ENCODE measurements at regions not wholly inside any gene's neighbourhood (a gene's known extent, or its start where the extent isn't known, plus 50 kb on each side); places are given as distances from the start of the nearest gene placed in this dataset.
"Not testable (repeated sequence)": the region's sequence is repeated elsewhere in the genome, so short reads cannot be mapped to it uniquely, and the experiment has no call there.

DNA sequence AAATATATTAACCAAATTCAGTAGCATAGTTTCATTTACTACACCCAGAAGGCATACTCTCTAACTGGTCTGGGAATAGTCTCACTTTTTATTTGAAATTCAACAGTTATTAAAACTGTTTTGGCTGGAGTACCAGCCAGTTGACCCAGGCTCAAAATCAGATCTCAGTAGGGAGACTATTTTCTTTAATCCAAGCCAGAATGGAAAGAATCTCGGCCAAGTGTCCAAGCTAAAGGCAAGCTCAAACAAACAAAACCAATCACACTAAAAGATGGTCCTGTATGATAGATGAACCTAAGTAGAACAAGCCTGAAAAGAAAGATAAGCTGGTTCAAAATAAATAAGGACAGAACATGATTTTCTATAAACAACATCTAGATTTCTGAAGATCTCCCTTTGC, 259.6 kb upstream of the POM121L12 start:
- DNase-seq = no peak

DNA sequence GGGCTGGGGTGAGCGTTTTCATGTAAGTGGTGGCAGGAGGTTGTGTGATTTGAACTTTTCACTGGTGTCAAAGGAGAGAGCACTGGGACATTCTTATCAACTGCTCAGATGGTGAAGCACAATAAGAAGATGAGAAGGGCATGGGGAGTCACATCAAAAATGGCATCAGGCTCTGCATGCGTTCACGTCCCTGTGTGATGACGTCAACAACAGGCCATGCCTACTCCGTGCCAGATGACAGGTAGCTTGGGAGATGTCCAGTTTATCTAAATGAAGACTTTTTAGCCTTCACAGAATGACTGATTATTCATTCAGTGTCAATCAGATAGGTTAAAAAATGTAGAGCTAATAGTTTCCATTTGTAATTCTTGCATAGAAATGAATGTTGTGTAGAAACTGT, 264.3 kb upstream of the POM121L12 start:
- no peak for DNase-seq

DNA sequence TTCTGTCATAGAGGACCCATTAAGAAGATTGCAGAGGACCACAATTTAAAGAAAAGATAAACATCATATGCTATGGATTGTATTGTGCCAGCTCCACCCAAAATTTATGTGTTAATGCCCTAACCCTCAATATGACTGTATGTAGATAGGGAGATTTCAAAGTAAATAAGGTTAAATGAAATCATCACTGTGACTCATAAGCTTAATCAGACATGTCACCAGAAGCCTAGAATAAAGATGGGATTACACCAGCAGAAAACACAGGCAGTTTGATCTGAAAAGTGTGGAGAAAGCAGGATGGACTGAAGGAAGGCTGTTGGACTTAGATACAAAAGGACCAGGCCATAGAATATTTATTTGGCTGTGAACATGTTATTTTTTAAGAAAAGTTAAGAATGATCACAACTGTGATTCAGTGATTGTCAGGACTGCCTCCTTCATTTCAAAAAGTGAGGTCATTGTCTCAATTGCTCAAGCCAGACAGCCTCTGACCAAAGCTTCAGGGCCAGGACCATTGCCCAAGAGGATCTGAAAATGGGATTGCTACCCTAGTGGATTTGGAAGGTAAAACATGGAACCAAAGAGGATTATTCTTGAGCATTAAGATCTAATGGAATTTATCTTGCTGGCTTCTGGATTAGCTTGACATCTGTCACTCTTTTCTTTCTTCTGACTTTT, 270.8 kb upstream of the POM121L12 start:
- no peak for DNase-seq

DNA sequence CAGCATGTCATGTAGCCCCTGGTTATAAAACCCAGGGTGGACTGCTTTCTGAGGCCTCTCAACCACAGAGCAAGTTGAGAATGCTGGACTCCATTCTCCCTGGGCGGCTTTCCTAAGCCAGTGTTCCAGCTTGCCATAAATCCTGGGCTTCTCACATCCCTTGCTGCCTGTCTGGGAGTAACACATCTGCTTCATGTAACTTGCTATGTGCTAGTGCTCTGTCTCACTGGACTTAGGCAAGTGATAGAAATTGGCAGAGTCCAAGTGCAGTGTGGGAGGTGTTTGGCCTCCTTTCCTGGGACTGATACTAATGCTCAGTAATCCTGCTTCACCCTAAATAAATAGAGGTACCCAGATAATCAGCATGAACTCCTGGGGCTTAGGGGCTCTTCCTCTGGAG, 277.1 kb upstream of the POM121L12 start:
- DNase-seq = no peak

DNA sequence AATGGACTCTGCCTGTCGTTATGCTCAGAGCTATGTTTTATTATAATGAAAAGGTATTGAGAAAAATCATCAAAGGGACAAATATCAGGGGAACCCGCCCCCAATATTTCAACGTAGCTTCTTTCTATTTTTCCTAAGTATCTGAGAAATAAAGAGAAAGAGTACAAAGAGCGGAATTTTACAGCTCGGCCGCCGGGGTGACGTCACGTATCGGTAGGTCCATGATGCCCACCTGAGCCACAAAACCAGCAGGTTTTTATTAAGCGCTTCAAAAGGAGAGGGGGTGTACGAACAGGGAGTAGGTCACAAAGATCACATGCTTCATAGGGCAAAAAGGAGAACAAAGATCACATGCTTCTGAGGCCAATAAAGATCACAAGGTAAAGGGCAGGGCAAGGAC, 281.6 kb upstream of the POM121L12 start:
- no peak for DNase-seq

DNA sequence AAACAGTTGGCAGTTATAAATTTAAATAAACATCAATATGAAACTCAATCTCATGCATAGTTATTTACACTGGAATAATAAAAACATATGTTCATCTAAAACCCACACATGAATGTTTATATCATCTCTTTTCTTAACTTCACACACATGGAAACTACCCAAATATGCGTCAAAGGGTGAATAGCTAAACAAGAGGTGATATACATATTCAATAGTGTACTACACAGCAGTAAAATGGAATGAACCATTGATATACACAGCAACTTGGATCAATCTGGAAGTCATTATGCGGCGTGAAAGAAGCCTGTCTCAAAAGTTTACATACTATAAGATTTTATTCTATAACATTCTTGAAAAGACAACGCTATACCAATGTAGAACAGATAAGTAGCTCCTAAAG, 282.5 kb upstream of the POM121L12 start:
- DNase-seq = no peak

DNA sequence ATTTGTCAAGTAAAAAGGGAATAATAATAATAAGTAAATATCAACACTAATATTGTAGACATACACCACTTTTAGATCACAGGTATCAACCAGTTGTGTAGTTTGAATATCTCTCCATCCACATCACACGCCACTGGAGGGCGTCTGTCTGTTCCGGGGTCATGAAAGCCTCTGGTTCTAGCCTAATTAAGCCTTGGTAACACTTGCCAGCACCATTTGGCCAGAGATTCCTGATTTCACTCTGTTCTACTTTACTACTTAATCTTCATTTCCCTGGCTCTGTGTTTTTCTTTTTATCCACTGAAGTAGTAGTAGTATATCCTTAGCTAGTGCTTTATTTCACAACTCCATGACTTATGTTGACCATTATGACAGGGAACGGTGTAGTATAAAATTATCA, 285.6 kb upstream of the POM121L12 start:
- DNase-seq = no peak

DNA sequence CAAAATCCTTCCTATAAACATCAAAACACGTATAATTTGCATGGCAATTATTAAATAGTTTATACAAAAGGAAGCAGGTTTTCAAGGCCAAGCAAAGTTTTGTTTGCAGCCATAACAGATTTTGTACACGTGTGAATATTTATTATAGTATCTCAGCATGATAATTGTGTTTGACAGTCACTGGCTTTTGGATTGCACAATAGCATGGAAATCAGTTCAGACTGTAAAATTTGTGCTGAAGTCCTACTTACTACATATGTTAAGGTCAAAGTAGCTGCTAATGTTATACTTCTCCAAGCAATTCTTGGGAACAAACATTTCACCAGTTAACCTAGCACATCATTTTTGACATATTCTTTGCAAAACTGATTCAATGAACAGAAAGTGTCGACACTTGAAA, 287.6 kb upstream of the POM121L12 start:
- no peak for DNase-seq

DNA sequence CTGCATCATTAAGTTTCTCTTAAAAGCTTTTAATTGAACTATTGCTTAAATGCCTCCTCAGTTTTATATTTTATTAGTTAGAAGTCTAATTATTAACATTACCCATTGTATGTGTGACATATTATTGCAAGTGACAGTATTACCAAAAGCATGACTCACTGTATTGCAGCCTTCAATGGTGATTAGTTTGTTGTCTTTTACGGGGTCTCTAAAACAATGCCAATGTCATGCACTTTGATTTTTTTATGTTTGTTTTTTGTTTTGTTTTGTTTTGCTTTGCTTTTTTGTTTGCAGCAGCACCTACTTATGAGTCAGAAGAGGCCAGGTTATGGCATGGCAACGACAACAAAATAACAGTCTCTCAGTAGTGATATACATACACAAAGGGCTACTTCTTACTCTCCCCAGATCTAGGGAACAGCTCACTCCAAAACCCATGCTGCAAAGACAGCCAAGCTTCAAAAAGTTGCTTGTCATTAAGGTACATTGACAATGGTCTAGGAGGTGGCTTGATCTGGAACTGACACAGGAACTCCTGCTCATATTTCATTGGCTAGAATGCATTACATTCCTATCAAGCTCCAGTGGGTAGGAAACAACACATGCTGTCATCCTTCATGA, 293.7 kb upstream of the POM121L12 start:
- no peak for DNase-seq

DNA sequence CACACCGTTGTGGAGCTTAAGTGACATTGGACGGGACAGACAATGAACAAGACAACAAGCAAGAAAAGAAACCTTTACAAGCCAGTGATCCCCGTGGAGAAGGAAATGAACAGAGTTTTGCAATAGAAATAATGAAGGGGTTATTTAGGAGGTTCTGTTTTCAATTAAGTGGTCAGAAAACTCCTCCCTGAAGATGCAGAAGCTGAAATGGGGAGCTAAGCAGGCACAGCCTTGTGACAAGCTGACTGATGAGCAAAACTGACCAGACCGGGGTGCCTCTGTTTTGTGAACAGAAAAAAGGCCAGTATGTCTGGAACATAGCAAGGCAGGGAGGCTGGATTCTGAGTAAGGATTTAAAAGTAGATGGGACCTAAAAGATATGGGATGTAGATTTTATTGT, 299.8 kb upstream of the POM121L12 start:
- no peak for DNase-seq

DNA sequence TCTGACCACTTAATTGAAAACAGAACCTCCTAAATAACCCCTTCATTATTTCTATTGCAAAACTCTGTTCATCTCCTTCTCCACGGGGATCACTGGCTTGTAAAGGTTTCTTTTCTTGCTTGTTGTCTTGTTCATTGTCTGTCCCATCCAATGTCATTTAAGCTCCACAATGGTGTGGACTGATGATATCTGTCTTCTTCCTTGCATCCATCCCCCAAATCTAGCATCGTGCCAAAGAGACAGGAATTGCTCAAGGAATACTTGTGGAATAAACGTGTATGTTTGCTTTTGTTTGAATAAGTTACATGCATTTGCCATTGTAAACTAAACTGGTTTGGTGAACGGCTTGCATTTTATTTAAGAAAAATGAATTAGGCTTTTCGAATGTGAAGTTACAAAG, 306.8 kb upstream of the POM121L12 start:
- DNase-seq = not testable (repeated sequence)

DNA sequence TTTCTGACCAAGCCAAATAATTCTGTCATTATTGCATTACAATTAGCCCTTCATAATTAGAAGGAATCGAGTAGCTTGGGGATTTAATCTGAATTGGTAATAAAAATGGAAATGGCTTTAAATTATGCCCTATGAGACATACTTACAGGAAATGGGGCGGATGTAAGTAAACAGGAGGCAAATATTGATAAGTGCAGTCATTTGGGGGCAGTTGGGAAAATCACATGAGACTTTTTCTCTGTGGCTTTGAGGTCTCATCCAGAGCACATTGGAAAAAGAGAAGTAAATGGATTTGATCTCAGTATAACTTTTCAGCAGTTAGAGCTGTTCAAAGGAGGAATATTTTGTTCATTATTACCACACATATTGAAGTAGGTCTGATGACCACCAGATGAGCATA, 307.8 kb upstream of the POM121L12 start:
- DNase-seq = no peak

DNA sequence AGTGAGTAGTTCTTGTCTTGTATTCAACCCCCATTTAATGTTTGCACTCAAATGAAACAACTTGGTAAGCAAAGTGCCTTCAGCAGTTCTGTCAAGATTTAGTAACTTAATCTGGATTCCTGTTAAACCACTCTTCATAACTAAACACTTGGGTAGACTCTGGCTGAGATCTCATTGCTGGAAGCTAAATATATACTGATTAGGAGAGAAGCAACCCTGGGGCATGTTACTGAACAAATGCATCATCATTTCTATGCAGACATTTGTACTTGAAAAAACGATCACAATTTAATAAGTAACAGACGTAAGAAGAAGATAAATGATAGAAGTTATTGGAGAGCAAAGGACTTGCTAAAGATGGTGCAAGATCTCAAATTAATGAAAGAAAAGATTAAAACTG, 308.4 kb upstream of the POM121L12 start:
- no peak for DNase-seq

DNA sequence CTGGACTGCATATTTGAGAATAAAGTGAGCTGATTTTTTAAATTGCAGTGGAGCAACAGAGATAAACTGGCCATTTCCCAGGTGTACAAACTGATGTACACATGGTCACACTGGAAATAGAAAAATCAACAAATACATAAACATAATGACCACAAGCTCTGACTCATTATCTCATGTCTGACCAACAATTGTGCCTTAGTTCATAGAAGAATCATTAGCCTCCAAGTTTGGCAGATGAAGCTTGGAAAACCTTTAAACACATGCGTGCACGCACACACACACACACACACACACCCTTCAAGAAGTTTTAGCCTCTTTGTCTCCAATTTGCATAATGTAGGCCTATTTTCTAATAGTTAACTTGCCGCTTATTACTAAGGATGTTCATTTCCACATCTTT, 308.9 kb upstream of the POM121L12 start:
- no peak for DNase-seq

DNA sequence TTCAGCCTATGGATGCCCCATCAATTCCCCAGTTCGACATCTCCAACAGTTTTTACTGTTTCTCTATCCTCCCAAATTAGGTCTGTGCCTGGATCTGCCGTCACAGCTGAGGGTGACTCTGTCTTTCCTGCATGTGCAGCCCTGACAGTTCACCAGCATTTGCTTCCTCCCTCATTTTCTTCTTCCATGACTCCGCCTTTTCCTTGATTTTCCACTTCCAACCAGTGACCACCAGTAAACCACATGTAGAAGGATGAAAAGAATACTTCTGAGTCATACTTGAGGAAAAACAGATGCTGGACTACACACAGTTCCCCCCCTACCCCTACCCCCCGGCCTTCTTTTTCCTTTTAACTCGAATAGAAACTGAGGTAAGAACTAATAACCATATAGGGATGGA, 311.8 kb upstream of the POM121L12 start:
- no peak for DNase-seq

DNA sequence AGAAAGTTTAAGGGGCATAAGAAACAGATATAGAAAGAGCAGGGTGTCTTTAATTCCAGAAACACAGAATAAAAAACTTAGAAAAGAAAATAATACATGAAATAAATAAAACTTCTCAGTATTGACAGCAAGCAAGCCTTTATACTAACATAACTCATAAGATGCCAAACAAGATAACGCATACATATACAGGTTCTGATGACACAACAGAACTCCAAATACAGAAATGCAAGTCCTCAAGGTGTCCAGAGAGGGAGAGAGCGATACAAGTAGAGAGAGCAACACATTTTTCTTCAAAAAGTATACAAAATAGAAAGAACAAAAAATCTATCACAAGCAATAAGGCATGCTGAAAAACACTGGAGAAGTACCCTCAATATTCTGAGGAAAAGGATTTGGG, 314.6 kb upstream of the POM121L12 start:
- DNase-seq = no peak

DNA sequence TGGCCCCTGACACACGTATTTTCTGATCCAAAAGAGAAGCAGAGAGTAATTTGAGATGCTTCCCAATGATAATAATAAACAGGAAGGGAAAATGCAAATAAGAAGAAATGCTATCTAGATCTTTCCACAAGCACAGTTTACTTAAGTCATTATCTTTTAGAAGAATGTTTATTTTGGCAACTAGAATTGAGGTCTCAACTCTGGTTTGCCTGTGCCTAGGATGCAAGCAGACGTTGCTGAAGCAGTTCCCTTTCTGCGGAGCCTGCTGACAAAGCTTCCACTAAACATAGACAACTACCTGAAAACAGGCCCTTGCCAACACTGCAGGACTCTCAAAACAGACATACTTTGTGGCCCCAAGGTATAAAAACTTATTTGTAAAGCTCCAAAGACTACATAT, 315.8 kb upstream of the POM121L12 start:
- DNase-seq = no peak

DNA sequence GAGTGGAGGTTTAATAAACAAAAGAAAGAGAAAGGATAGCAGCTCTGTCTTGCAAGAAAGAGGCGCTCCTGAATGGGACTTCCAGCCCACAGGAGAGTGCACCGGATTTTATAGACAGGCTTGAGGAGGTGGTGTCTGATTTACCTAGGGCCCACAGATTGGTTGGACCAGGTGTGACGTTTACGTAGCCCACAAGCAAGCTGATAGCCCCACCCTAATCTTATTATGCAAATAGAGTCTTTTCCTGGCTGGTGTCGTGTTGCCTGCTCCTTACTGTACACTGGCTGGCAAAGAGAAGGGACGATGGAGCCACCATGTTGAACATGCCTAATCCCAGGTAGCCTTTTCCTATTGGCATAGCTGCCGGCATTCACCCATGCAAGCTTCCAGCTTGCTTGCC, 319.7 kb upstream of the POM121L12 start:
- DNase-seq = no peak

DNA sequence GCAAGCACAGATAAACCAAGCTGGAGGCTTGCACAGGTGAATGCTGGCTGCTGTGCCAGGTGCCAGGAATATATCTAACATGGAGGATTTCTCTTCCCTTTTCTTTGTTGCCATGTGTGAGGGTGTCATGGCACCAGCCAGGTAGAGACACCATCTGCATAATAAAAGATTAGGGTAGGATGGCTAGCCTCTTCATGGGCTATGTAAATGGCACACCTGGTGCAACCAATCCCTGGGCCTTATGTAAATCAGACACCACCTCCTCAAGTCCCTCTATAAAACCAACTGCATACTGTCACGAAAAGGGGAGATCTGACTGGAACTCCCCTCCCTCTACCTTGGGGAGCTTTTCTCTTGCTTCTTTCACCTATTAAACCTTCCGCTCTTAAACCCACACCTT, 322.5 kb upstream of the POM121L12 start:
- no peak for DNase-seq

DNA sequence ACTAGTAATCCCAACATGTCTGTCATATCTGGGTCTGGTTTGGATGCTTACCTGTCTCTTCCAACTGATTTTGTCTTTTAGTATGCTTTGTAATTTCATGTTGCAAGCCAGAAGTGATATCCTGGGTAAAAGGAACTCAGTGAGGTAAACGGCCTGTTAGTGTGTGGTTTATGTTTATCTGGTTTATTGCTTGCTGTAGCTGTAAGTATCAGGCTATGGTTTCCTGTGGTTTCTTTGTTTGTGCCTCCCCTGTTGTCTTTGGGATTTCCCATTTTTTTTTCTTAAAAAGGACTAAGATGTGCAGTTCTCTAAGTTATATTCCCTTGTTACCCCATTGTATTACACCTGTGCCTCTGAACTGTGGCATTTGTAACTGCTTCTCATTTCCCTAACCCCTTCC, 323.5 kb upstream of the POM121L12 start:
- no peak for DNase-seq

DNA sequence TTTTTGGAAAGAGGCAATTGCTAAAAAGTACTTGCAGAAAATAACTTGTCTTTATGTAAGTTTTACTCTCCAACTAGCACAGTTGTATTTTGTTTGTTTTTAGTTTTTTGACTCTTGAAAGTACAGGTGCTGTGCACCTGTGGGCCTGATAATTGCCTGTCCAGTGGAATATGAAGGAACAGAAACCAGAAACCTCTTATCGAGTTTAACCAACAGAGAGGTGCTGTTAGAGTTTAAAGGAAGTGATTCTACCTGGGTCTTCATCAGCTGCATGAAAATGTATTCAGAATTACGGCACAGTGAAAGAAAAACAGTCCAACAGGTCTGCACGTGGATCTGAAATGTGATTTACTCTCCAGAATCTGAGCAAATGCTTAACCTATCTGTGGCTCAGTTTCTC, 326.6 kb upstream of the POM121L12 start:
- no peak for DNase-seq

DNA sequence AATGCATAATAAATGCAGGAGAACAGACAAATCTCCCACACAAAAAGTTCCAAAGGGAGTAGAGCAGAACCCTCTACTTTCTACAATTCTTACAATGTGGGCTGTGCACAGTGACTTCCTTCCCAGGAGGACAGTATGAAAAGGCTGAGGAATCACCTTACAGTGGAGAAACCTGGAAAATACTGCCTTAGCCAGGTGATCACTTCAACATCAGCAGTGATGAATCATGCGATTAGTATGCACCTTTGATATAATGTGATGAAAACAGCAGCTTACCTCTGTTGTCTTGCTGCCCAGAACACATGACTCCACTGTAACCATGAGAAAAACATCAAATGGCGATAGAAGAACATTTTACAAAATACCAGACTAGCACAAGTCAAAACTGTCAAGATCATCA, 329.7 kb upstream of the POM121L12 start:
- DNase-seq = no peak

DNA sequence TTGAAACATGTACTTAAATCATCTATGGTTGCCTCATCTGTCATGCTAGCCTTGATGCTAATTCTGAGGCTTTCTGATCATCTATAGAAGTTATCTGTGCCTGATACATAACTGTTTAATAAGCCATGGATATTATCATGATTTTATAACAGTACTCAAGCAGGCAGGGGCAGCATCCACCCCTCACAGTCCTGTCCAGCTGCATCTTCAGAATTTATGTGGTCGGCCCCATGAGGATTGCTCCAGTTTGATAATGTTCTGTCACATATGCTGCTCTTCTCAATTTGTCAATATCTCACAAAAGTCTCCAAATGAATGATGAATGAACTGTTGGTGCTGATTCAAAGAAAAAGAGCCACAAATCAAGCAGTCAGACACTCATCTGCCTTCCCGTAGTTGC, 335.1 kb upstream of the POM121L12 start:
- no peak for DNase-seq

DNA sequence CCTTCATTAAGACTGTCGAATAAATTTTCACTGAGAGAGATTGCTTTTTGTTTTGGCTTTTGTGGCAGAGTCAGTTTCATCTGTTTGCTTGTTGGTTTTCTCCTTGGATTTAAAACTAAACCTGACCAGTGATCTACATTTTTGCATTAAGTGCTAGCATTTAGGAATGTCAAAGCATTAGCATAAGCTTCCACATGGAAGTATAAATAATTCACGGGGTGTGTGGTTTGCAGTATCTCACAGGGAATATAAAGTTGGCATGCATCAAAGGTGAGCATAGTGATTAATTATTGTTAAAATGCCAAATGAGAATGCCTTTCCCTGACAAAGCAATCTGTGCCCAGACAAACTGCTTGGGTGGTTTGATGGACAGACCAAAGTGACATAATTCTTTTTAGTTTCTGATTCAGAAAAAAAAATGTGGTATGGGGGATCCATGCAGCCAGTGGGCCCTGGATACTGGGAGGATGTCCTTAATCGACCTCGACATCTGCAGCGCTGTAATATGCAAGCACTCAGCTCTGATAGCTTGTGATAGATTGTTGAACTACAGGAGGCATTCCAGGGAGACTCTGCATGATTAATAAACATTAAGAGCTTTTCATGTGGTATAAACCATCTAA, 339.3 kb upstream of the POM121L12 start:
- no peak for DNase-seq

DNA sequence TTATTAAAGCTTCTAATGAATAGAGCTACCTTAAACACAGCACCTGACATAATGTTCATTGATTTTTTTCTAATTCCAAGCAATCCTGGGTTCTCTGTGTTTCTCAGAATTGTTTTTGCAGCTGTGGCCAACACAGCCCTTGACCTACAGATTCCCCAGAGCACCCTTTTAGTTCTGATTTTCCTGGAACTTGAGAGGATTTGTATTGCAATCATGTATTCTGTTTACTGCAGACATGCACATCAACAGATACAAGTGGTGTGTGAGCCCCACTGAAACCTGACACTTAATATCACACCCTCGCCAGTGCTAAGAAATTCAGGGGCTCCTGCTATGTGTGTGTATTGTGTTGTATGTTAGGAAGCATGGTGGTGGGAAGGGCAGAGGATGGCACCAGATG, 344.2 kb upstream of the POM121L12 start:
- DNase-seq = no peak

Measured in CD4-positive, alpha-beta T cell treated with Interleukin-6 for 4 hours (primary cell).